ENCODE measurements at regions not wholly inside any gene's neighbourhood (a gene's known extent, or its start where the extent isn't known, plus 50 kb on each side); places are given as distances from the start of the nearest gene placed in this dataset.

- TF ChIP-seq POLR2A (IDR thresholded peaks at IDR 0.05; ENCODE audit: low read depth) = no peak
- TF ChIP-seq, protein P1, sequence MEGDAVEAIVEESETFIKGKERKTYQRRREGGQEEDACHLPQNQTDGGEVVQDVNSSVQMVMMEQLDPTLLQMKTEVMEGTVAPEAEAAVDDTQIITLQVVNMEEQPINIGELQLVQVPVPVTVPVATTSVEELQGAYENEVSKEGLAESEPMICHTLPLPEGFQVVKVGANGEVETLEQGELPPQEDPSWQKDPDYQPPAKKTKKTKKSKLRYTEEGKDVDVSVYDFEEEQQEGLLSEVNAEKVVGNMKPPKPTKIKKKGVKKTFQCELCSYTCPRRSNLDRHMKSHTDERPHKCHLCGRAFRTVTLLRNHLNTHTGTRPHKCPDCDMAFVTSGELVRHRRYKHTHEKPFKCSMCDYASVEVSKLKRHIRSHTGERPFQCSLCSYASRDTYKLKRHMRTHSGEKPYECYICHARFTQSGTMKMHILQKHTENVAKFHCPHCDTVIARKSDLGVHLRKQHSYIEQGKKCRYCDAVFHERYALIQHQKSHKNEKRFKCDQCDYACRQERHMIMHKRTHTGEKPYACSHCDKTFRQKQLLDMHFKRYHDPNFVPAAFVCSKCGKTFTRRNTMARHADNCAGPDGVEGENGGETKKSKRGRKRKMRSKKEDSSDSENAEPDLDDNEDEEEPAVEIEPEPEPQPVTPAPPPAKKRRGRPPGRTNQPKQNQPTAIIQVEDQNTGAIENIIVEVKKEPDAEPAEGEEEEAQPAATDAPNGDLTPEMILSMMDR (IDR thresholded peaks at IDR 0.05) = no peak
- TF ChIP-seq POLR2AphosphoS5 (IDR thresholded peaks at IDR 0.05) = no peak
- no peak for TF ChIP-seq EP300 (IDR thresholded peaks at IDR 0.05)
These were observed 144.7 kb upstream of the CRHR1 start for GRCh38 chr17:45639297-45639849.
